Stimulated activated CD4-positive, alpha-beta T cell treated with anti-CD3 and anti-CD28 coated beads, TNF-alpha, amount 100 ng/mL, for 4 hours (primary cell): ENCODE measurements at regions not wholly inside any gene's neighbourhood (a gene's known extent, or its start where the extent isn't known, plus 50 kb on each side); places are given as distances from the start of the nearest gene placed in this dataset.

Experiments
- DNase-seq, 3 experiments: peaks; one replicate each; pipeline ENCODE4 v3.0.0-alpha.2; 2020; ENCODE audit warnings: low read depth in 3 of 3

GRCh38 chr5:155200608-155201007, 187.1 kb downstream of the KIF4B start:
- no peak for DNase-seq

DNA sequence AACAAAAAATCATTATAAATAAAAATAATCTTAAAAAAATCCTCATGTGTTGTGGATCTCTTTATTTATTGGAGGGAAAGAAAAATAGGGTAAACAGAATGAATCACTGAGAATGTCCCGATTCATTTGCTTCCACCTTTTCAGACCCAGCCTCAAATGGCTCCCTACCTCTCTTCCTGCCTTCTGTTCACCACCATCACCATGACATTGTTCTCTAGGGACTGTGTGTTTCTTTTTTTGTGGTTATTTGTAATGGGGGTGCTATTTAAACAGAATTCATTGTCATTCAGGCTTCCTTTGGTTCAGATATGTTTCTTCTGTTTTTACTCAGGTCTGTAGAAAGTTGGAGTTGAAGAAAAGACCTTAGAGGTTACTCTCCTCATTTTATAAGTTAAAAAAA, 198.2 kb downstream of the KIF4B start:
- DNase-seq, result no peak

DNA sequence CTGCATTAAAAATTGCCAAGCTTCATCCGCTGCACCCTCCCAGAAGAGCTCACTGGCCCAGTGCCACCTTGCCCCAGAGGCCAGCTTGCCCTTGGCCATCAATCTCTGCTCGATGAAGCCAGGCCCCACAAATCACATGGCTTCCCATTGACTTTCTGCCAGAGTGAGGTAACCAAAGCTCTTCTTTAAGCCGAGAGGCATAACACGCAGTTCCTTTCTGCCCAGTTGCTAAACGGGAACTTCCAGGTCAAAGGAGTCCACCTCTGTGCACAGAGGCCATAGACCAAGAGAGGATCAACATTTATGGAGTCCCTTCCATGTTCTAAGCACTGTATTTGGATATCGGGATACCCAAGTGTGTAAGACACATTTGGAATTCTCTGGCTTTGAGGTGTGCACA, 208.8 kb downstream of the KIF4B start:
- DNase-seq, result no peak

DNA sequence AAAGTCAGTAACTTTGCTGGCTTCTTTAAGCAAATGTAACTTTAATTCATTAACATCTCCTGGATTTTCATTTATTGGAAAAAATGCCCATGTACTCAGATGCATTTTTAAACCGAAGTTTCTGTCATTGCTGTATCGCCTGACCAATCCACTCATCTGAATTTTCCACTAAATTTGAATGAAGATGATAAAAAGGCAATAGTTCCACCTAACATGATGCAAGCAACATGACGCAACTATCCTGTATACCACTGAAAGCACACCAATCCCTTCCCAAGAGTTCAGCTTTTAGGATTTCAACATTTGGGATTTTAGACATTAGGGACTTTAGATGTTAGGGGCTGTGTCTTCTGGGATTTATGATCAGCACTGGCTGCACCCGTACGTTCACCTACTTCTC, 215.6 kb downstream of the KIF4B start:
- DNase-seq, result no peak

- no peak for DNase-seq
These were observed 226.2 kb downstream of the KIF4B start for GRCh38 chr5:155239803-155240202.

DNA sequence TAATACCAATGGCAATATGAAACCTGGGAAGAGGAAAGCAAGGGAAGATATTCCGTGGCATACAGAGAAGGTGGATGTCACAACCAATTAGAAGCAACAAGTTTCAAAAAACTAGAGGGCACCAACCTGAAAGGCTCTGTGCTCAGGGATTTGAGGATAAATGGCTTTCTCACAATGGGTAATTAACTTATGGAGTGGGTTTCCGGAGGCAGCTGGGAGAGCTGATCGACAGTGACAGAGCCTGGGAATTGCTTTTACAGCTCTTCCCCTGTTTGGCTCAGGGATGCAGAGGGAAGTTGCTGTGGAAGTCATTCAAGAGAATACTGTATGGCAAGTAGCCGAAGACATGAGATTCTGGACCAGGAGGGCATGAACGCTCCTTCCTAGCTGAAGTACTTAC, 237.0 kb downstream of the KIF4B start:
- DNase-seq, result no peak

GRCh38 chr5:155252025-155252424, 238.5 kb downstream of the KIF4B start:
- DNase-seq, result no peak

GRCh38 chr5:155252717-155253116, 239.2 kb downstream of the KIF4B start:
- DNase-seq, result no peak

GRCh38 chr5:155254399-155254798, 240.8 kb downstream of the KIF4B start:
- no peak for DNase-seq

DNA sequence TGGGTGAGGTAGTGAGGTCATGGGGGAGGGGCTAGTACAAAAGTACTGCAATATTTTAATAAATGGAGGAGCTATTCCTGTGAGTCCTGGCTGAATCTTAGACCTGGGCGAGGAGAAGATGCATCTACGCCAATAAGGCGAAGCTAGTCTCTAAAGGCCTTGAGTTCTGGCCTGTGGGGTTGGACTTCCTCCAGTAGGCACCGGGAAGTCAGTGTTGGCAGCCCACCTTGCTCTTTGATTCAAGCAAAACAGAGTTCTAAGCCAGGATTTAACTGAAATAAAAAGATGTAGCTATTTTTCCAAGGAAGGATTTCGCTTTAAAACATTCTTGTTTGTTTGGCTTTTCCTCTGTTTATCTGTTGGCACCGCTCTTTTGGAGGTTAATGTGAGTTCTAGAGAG, 244.6 kb downstream of the KIF4B start:
- DNase-seq, result no peak

- DNase-seq, result no peak
These were observed 246.1 kb downstream of the KIF4B start for GRCh38 chr5:155259648-155260047.

GRCh38 chr5:155260798-155261197, 247.2 kb downstream of the KIF4B start:
- no peak for DNase-seq

DNA sequence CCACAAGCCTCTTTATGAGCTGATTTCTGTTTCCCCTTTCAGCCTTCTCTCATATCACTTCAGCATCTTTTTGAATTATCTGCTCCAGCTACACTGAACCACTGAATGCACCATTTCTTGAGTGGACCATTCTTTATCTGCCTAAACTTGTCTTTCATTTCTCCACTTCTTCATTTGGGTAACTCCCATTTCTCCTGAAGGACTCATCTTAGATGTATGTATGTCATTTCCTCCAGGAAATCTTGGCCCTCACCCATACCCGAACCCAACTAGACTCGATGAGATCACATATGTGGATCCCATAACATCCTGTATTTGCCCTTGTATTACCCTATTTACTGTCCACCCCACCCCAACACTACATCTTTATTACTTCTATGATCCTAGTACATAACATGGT, 249.8 kb downstream of the KIF4B start:
- DNase-seq, result no peak

DNA sequence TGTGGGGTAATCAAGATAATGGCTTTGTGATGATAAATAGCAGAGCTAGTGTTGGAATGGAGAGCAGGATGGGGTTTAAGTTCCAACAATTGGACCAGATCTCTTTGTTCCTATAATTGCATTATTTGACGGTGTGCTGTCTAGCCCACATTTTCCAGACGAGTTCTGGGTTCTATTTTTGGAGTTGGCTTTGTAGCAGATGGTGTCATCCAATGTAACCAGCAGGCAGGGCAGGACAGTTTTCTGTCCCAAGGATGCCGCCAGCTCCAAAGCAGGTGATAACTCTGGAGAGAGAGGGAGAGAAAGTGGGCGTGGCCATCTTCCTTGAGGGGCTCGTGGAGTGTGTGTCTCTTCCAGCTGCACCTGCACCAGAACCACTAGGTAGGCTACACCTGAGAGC, 251.3 kb downstream of the KIF4B start:
- no peak for DNase-seq

GRCh38 chr5:155268770-155269425, 255.3 kb downstream of the KIF4B start:
- no peak for DNase-seq

DNA sequence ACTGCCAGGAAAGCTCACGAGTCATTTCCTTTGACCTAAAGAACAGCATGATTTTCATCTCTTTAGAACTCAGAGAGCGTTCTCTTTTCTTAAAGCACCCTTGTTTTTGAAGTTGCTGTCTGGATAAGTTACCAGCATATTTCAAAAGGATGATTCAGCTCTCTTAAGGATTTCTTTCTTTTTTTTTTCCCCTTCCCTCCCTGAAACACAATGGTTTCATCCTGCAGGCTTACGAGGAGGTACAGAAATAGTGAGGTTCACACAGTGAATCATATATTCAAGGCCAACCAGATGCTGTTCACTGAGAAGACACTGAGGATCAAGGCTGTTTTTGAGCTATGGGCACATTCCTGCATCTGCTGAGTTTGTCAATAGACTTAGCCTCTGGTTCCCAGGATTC, 257.2 kb downstream of the KIF4B start:
- no peak for DNase-seq

DNA sequence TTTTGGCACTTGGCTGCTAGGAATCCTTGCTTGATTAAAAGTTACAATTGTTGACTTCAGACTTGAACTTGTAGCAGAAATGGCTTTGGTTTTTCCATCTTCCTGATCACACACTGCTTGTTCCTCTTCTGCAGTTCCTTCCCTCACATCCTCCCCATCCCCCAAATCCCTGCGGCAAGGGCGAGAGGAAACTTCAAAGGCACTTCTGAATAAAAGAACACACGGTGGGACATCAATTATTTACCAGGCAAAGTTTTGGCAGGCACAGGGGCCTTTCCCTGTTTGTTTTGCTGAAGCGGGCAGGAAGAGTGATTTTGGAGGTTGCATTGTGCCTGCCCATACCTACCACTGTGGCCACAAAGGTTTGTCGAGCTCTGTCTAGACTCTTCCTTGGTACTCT, 260.9 kb downstream of the KIF4B start:
- no peak for DNase-seq

- DNase-seq, result no peak
These were observed 261.7 kb downstream of the KIF4B start for GRCh38 chr5:155275222-155275621.

DNA sequence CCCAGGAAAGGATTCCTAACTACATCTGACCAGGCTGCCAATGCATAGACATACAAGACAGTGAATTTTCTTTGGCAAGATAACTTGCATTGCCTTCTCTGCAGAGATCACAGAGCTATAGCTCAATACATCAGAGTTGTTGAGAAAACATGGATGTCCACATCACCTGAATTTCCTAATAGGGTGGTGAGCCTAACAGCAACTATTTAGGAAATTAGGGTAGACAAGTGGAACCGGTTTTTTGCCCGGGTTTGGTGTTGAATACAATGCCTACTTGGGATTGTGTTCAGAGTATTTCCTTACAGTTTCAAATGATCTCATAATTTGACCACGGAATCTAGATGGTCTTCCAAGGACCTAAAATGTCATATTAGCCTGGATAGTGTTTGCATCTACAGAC, 262.7 kb downstream of the KIF4B start:
- no peak for DNase-seq

DNA sequence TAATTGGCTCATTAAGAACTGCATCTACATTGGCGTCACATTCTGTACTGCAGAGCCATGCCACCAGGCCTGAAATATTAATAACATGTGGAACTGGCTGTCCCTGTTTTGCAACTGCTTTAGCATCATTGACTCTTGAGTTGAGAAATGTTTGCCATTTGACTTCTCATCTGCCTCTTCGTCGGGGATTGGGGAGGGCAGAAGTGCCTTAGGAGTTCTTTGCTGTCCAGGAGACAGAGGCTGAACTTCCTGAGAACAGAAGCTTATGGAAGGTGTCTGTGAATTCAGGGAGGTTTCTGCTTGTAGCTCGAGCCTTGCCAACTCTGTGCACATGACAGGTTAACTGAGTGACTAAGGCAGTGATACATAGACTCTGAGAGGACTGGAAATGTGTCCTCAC, 265.0 kb downstream of the KIF4B start:
- DNase-seq, result no peak

DNA sequence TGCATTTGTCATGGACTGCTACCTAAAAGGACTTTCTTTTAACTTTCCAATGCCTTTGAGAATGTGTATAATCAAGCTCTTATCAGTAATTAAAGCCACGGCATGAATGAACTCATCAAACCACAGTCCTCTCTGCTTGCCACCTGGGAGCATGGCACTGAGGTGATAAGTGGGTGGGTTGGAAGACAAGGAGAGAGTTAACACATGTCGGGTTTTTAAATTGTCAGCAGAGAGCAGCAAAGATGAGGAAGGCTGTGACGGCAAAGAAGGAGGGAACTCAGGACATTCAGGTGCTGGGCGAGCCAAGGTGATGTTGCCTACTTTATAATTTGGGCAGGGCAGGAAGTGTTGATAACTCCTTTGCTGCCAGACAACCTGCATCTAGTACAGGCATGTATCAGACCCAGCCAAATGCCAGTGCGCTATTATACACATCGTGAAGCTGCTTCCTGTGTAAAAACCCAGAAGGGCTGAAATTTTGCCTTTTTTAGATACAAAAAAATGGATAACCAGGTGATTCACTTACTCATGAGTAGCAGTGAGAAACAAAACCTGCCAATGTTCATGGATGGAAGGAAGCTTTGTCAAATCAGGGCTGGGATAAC, 269.1 kb downstream of the KIF4B start:
- DNase-seq, result no peak

- DNase-seq, result no peak
These were observed 272.2 kb downstream of the KIF4B start for GRCh38 chr5:155285706-155286105.

- DNase-seq, result no peak
These were observed 277.4 kb downstream of the KIF4B start for GRCh38 chr5:155290937-155291336.

GRCh38 chr5:155293605-155294178, 280.1 kb downstream of the KIF4B start:
- no peak for DNase-seq
